ENCODE measurements at regions not wholly inside any gene's neighbourhood (a gene's known extent, or its start where the extent isn't known, plus 50 kb on each side); places are given as distances from the start of the nearest gene placed in this dataset.

DNA sequence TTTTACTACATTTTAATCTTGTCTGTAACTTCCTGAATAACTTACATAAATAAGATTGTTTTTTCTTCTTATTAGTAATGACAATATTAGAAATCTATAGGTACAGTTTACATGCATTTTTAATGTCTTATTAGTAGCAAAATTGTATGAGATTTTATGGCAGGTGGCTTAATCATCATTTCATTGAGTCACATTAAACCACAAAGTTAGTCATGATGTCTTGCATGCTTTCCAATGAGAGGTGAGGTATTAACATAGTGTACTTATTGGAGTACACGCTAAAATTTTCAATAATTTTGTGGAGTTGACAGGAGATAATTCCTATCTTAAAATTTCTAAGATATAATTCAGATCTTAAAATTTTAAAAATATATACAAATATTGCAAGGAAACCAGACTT lies 989.6 kb upstream of the ARRDC3 start:
- no peak for TF ChIP-seq EZH2phosphoT487 (IDR thresholded peaks at IDR 0.05; ENCODE audit: borderline replicate concordance, low read length)
- TF ChIP-seq, protein P1, sequence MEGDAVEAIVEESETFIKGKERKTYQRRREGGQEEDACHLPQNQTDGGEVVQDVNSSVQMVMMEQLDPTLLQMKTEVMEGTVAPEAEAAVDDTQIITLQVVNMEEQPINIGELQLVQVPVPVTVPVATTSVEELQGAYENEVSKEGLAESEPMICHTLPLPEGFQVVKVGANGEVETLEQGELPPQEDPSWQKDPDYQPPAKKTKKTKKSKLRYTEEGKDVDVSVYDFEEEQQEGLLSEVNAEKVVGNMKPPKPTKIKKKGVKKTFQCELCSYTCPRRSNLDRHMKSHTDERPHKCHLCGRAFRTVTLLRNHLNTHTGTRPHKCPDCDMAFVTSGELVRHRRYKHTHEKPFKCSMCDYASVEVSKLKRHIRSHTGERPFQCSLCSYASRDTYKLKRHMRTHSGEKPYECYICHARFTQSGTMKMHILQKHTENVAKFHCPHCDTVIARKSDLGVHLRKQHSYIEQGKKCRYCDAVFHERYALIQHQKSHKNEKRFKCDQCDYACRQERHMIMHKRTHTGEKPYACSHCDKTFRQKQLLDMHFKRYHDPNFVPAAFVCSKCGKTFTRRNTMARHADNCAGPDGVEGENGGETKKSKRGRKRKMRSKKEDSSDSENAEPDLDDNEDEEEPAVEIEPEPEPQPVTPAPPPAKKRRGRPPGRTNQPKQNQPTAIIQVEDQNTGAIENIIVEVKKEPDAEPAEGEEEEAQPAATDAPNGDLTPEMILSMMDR (IDR thresholded peaks at IDR 0.05; ENCODE audit: low read depth, low read length, poor library complexity, severe bottlenecking) = no peak
- H3K36me3 ChIP-seq (ENCODE audit: control insufficient read depth, low read length) = no peaks in the 10 kb centered on the region
- no peaks in the 10 kb centered on the region for H3K27me3 ChIP-seq (ENCODE audit: control insufficient read depth, low read length)
- no peaks in the 10 kb centered on the region for H3K79me2 ChIP-seq (ENCODE audit: control insufficient read depth, low read length)
- H3K4me3 ChIP-seq (ENCODE audit: low read length) = no peak overlapping the region
- H3K9me3 ChIP-seq (ENCODE audit: control insufficient read depth, insufficient read depth, low read length) = no peaks in the 10 kb centered on the region
- H3K27ac ChIP-seq (ENCODE audit: low read depth, low read length) = no peak overlapping the region
- H3K4me2 ChIP-seq (ENCODE audit: low read length) = no peak overlapping the region
- no peaks in the 10 kb centered on the region for H4K20me1 ChIP-seq (ENCODE audit: control insufficient read depth, insufficient read depth, low read depth, low read length)
- no peaks in the 10 kb centered on the region for H3F3A ChIP-seq (ENCODE audit: control insufficient read depth, insufficient read depth)
- no peaks in the 10 kb centered on the region for H3K9me2 ChIP-seq (replicated peaks; ENCODE audit: control insufficient read depth, low read length)
- no peaks in the 10 kb centered on the region for H3K4me1 ChIP-seq (ENCODE audit: control insufficient read depth, low read length)

DNA sequence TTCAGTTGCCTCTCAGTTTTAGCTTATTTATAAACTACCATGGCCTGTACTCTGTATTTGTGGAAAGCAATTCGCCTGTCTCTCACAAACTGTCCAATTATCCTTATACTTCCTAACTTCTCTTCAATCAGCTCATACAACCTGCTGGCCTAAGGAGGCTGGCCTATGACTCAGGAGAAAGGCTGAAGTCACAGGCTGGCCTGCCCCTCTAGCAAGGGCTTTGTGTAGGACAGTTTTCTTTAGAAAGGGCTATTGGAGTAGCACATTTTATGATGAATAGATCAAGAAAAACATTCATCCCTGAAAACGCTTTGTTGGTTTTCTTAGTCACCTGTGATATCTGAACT lies 988.7 kb upstream of the ARRDC3 start:
- Histone ChIP-seq H3K4me3 (ENCODE audit: low read length) (no peak overlapping the region), H3K79me2 (ENCODE audit: control insufficient read depth, low read length) (no peaks in the 10 kb centered on the region), H3K4me2 (ENCODE audit: low read length) (no peak overlapping the region), H4K20me1 (ENCODE audit: control insufficient read depth, insufficient read depth, low read depth, low read length) (no peaks in the 10 kb centered on the region), H3K4me1 (ENCODE audit: control insufficient read depth, low read length) (no peaks in the 10 kb centered on the region), H3K27me3 (ENCODE audit: control insufficient read depth, low read length) (no peaks in the 10 kb centered on the region), H3K9me2 (replicated peaks; ENCODE audit: control insufficient read depth, low read length) (no peaks in the 10 kb centered on the region), H3K36me3 (ENCODE audit: control insufficient read depth, low read length) (no peaks in the 10 kb centered on the region), H3K9me3 (ENCODE audit: control insufficient read depth, insufficient read depth, low read length) (no peaks in the 10 kb centered on the region), H3F3A (ENCODE audit: control insufficient read depth, insufficient read depth) (no peaks in the 10 kb centered on the region), H3K27ac (ENCODE audit: low read depth, low read length) (no peak overlapping the region)
- TF ChIP-seq, protein P1 (IDR thresholded peaks at IDR 0.05; ENCODE audit: low read depth, low read length, poor library complexity, severe bottlenecking) = no peak
- TF ChIP-seq EZH2phosphoT487 (IDR thresholded peaks at IDR 0.05; ENCODE audit: borderline replicate concordance, low read length) = no peak

DNA sequence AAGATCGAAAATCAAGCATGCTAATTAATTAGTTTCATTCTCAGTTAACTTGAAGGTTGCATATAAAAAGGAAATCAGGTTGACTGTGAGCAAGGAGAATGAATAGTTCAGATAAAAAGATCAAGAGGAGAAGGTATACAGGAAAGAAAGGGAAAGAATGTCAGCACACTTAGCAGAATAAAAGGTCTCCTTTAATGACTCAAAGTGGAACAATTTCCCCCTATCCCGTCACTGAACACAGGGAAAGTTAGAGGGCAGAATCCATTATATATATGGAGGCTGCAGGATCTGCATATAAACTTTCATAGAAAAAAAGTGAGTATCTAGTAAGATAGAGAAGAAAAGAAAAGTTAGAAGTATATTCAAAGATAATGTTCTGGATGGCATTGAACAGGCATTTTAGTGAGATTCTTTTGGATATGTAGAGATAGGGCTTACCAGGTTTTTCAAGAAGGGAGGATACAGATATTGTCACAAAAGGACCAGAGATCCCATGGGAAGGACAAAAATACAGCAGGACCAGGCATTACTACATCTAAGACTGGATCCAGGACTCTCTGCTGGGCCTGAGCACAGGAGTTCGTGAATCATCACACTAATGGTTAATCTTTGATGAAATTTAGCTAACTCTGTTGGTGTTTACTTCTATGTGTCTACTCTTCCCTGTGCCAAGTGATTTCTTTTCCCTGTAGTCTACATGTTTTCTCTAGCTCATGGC lies 988.2 kb upstream of the ARRDC3 start:
- Histone ChIP-seq H3K79me2 (ENCODE audit: control insufficient read depth, low read length) (no peaks in the 10 kb centered on the region), H4K20me1 (ENCODE audit: control insufficient read depth, insufficient read depth, low read depth, low read length) (no peaks in the 10 kb centered on the region), H3F3A (ENCODE audit: control insufficient read depth, insufficient read depth) (no peaks in the 10 kb centered on the region), H3K9me3 (ENCODE audit: control insufficient read depth, insufficient read depth, low read length) (no peaks in the 10 kb centered on the region), H3K27ac (ENCODE audit: low read depth, low read length) (no peak overlapping the region), H3K27me3 (ENCODE audit: control insufficient read depth, low read length) (no peaks in the 10 kb centered on the region), H3K4me3 (ENCODE audit: low read length) (no peak overlapping the region), H3K4me2 (ENCODE audit: low read length) (no peak overlapping the region), H3K9me2 (replicated peaks; ENCODE audit: control insufficient read depth, low read length) (no peaks in the 10 kb centered on the region), H3K36me3 (ENCODE audit: control insufficient read depth, low read length) (no peaks in the 10 kb centered on the region), H3K4me1 (ENCODE audit: control insufficient read depth, low read length) (no peaks in the 10 kb centered on the region)
- TF ChIP-seq, protein P1 (IDR thresholded peaks at IDR 0.05; ENCODE audit: low read depth, low read length, poor library complexity, severe bottlenecking) = no peak
- TF ChIP-seq EZH2phosphoT487 (IDR thresholded peaks at IDR 0.05; ENCODE audit: borderline replicate concordance, low read length) = no peak

Measured in DOHH2 (cell line).